ENCODE measurements at regions not wholly inside any gene's neighbourhood (a gene's known extent, or its start where the extent isn't known, plus 50 kb on each side); places are given as distances from the start of the nearest gene placed in this dataset.
"Not testable (repeated sequence)": the region's sequence is repeated elsewhere in the genome, so short reads cannot be mapped to it uniquely, and the experiment has no call there.

GRCh38 chr7:79615871-79616640 is 162.6 kb upstream of the MAGI2 start:
- DNase-seq = no peak

- DNase-seq = no peak
Observed at GRCh38 chr7:79615466-79615865, 162.0 kb upstream of the MAGI2 start.

GRCh38 chr7:79612903-79613302 is 159.4 kb upstream of the MAGI2 start:
- DNase-seq = no peak

- DNase-seq = no peak
Observed at GRCh38 chr7:79612022-79612421, 158.6 kb upstream of the MAGI2 start.

GRCh38 chr7:79610748-79611304 is 157.4 kb upstream of the MAGI2 start:
- no peak for DNase-seq

GRCh38 chr7:79610313-79610712 is 156.8 kb upstream of the MAGI2 start:
- DNase-seq = no peak

- no peak for DNase-seq
Observed at GRCh38 chr7:79608005-79608404, 154.5 kb upstream of the MAGI2 start.

GRCh38 chr7:79604841-79605240 is 151.4 kb upstream of the MAGI2 start:
- DNase-seq = no peak

GRCh38 chr7:79598351-79598750 is 144.9 kb upstream of the MAGI2 start:
- DNase-seq = no peak

GRCh38 chr7:79594671-79595070 is 141.2 kb upstream of the MAGI2 start:
- not testable (repeated sequence) for DNase-seq

GRCh38 chr7:79593866-79594301 is 140.4 kb upstream of the MAGI2 start:
- DNase-seq = no peak

- no peak for DNase-seq
Observed at GRCh38 chr7:79590916-79591623, 137.6 kb upstream of the MAGI2 start.

GRCh38 chr7:79590391-79590790 is 136.9 kb upstream of the MAGI2 start:
- no peak for DNase-seq

GRCh38 chr7:79570903-79571302 is 117.4 kb upstream of the MAGI2 start:
- no peak for DNase-seq

GRCh38 chr7:79563821-79564522 is 110.5 kb upstream of the MAGI2 start:
- no peak for DNase-seq

- DNase-seq = no peak
Observed at GRCh38 chr7:79555571-79555970, 102.1 kb upstream of the MAGI2 start.

- no peak for DNase-seq
Observed at GRCh38 chr7:79553811-79554555, 100.5 kb upstream of the MAGI2 start.

GRCh38 chr7:79552463-79552862 is 99.0 kb upstream of the MAGI2 start:
- no peak for DNase-seq

GRCh38 chr7:79548727-79549126 is 95.3 kb upstream of the MAGI2 start:
- DNase-seq = no peak

- DNase-seq = no peak
Observed at GRCh38 chr7:79547132-79547531, 93.7 kb upstream of the MAGI2 start.

GRCh38 chr7:79540592-79540991 is 87.1 kb upstream of the MAGI2 start:
- DNase-seq = no peak

GRCh38 chr7:79534128-79534527 is 80.7 kb upstream of the MAGI2 start:
- no peak for DNase-seq
